OCI-LY7 (cell line): ENCODE measurements at regions not wholly inside any gene's neighbourhood (a gene's known extent, or its start where the extent isn't known, plus 50 kb on each side); places are given as distances from the start of the nearest gene placed in this dataset.

Experiments
- BruUV-seq: library from RNA; stranded (reverse); fragments of 400-500 nt; replicated peaks from 2 replicates; lab custom pipeline; 2021; lab: Mats Ljungman, UMichigan
- CTCF ChIA-PET: fragments of 300-600 bp; sonication (Branson Sonifier 250); formaldehyde crosslinking; loops from one replicate; lab custom pipeline; 2022; ENCODE audit warnings: antibody characterized with exemption; ENCODE audit not compliant: unreplicated experiment; lab: Charles Lee
- POLR2A ChIA-PET: fragments of 300-600 bp; sonication (Branson Sonifier 250); formaldehyde crosslinking; loops from one replicate; lab custom pipeline; 2022; ENCODE audit warnings: antibody characterized with exemption; lab: Charles Lee
- DNase-seq: peaks from one replicate; pipeline ENCODE4 v3.0.0-alpha.2; 2015; ENCODE audit warnings: low spot score
- H2AFZ ChIP-seq: fragments of 200-600 bp; sonication (generic), shearing (Covaris generic); 2 replicates; pipeline ENCODE4 v1.6.1; 2014; ENCODE audit warnings: mild to moderate bottlenecking, antibody characterized with exemption, low read length, moderate library complexity
- H3K27ac ChIP-seq: fragments of 200-600 bp; sonication (generic); 2 replicates; pipeline ENCODE4 v1.5.1; 2014; ENCODE audit warnings: mixed run types, low read depth, mild to moderate bottlenecking, moderate library complexity, low read length, inconsistent platforms; ENCODE audit not compliant: poor library complexity, severe bottlenecking
- H3K36me3 ChIP-seq: fragments of 200-600 bp; sonication (generic); 2 replicates; pipeline ENCODE4 v1.6.1; 2014; ENCODE audit warnings: mild to moderate bottlenecking, antibody characterized with exemption, low read length, moderate library complexity, mixed read lengths; ENCODE audit not compliant: insufficient read depth
- H3K4me1 ChIP-seq: fragments of 200-600 bp; sonication (generic); 2 replicates; pipeline ENCODE4 v1.5.1; 2014; ENCODE audit warnings: mild to moderate bottlenecking, low read length; ENCODE audit not compliant: insufficient read depth, poor library complexity, severe bottlenecking
- H3K4me2 ChIP-seq: fragments of 200-600 bp; sonication (generic); 2 replicates; pipeline ENCODE4 v1.6.1; 2014; ENCODE audit warnings: mild to moderate bottlenecking, low read length
- H3K4me3 ChIP-seq: fragments of 200-600 bp; sonication (generic); 2 replicates; pipeline ENCODE4 v1.5.1; 2014; ENCODE audit warnings: mild to moderate bottlenecking, low read depth, low read length; ENCODE audit not compliant: poor library complexity, severe bottlenecking
- H3K79me2 ChIP-seq: fragments of 200-600 bp; sonication (generic); 2 replicates; pipeline ENCODE4 v1.6.1; 2016; ENCODE audit warnings: low read depth, mild to moderate bottlenecking, low read length, moderate library complexity, mixed read lengths; ENCODE audit not compliant: insufficient read depth
- H3K9me2 ChIP-seq: fragments of 200-600 bp; sonication (generic); 2 replicates; pipeline ENCODE4 v1.6.1; 2016; ENCODE audit warnings: mild to moderate bottlenecking, low read length, mixed read lengths; ENCODE audit not compliant: insufficient read depth
- H3K9me3 ChIP-seq: fragments of 200-600 bp; sonication (generic); 2 replicates; pipeline ENCODE4 v1.6.1; 2014; ENCODE audit warnings: mild to moderate bottlenecking, mixed run types, low read length, mixed read lengths
- H4K20me1 ChIP-seq: fragments of 200-600 bp; sonication (generic); 2 replicates; pipeline ENCODE4 v1.6.1; 2014; ENCODE audit warnings: mild to moderate bottlenecking, antibody characterized with exemption, low read length, moderate library complexity, mixed read lengths; ENCODE audit not compliant: insufficient read depth
- EZH2phosphoT487 ChIP-seq: fragments of 200-600 bp; sonication (generic); IDR thresholded peaks from 2 replicates; pipeline ENCODE4 v1.6.1; 2018; ENCODE audit warnings: low read depth, borderline replicate concordance, mild to moderate bottlenecking, mixed run types, antibody characterized with exemption, low read length, moderate library complexity, mixed read lengths
- intact Hi-C: fragments of 100-400 bp; cut with micrococcal nuclease; formaldehyde crosslinking; loops from one replicate; pipeline ENCODE4 v1.10.0; 2022; ENCODE audit not compliant: unreplicated experiment
- TF ChIP-seq, protein P1 (sequence below): fragments of 200-600 bp; sonication (generic); conservative IDR thresholded peaks from 2 replicates; pipeline ENCODE4 v1.5.1; 2014; ENCODE audit warnings: mild to moderate bottlenecking, antibody characterized with exemption, low read length, moderate library complexity, mixed read lengths

DNA sequence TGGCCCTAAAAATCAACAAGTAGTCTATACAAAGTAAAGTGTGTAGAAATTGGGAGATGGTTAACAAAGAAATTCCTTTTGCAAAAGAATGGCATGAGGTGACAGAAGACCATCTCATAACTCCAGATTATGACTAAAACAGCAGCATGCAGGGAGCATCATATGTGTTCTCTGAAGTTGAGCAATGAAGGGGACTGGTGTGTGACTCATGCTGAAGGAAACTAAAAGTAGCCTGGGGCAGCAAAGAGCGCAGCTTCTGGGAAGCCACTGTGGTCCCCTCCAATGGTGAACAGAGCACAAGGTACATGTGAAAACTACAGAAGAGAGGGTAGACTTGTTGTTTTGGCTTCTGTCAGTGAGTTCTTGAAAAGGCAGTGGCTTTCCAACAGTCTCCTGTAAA, 133.4 kb downstream of the MACC1 start:
- intact Hi-C loops: no loop called here
- Histone ChIP-seq H3K4me1 (no peaks in the 10 kb centered on the region), H3K4me3 (no peak overlapping the region), H4K20me1 (no peaks in the 10 kb centered on the region), H3K9me2 (no peaks in the 10 kb centered on the region), H3K27ac (no peak overlapping the region), H3K4me2 (no peak overlapping the region), H3K36me3 (no peaks in the 10 kb centered on the region), H3K79me2 (no peaks in the 10 kb centered on the region), H3K9me3 (no peaks in the 10 kb centered on the region), H2AFZ (no peak overlapping the region)
- CTCF ChIA-PET: no interaction called here
- TF ChIP-seq, protein P1, sequence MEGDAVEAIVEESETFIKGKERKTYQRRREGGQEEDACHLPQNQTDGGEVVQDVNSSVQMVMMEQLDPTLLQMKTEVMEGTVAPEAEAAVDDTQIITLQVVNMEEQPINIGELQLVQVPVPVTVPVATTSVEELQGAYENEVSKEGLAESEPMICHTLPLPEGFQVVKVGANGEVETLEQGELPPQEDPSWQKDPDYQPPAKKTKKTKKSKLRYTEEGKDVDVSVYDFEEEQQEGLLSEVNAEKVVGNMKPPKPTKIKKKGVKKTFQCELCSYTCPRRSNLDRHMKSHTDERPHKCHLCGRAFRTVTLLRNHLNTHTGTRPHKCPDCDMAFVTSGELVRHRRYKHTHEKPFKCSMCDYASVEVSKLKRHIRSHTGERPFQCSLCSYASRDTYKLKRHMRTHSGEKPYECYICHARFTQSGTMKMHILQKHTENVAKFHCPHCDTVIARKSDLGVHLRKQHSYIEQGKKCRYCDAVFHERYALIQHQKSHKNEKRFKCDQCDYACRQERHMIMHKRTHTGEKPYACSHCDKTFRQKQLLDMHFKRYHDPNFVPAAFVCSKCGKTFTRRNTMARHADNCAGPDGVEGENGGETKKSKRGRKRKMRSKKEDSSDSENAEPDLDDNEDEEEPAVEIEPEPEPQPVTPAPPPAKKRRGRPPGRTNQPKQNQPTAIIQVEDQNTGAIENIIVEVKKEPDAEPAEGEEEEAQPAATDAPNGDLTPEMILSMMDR: no peak
- TF ChIP-seq EZH2phosphoT487: no peak
- no TSS peak for BruUV-seq
- POLR2A ChIA-PET: interaction anchor here (1.3 kb wide), 1 partner anchor 28 kb away, joined by 3 read pairs; no protein-coding TSS in a partner anchor
- no peak for DNase-seq

DNA sequence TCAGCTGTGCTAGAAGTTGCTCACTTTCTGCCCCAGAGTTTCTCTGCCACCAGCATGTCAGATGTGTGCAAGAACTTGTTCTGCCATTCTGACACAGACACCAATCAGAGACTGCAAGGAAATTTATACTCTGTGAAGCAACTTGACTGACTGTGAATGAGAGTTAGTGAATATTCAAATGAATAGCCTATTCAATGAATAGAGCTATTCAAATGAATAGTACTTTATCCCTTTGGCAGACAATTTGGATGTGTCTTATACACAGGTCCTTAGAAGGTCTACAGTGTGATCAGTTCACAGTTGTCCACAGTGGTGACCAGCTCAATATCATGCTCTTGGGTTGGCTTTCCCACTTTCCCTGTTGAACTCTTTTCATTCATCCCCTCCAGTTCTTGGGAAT, 138.1 kb downstream of the MACC1 start:
- BruUV-seq: no TSS peak
- no peak for DNase-seq
- Histone ChIP-seq H3K36me3 (no peaks in the 10 kb centered on the region), H3K4me1 (no peaks in the 10 kb centered on the region), H3K9me3 (no peaks in the 10 kb centered on the region), H3K79me2 (no peaks in the 10 kb centered on the region), H3K4me2 (no peak overlapping the region), H4K20me1 (no peaks in the 10 kb centered on the region), H3K9me2 (no peaks in the 10 kb centered on the region), H3K4me3 (no peak overlapping the region), H2AFZ (no peak overlapping the region), H3K27ac (no peak overlapping the region)
- TF ChIP-seq, protein P1: no peak
- no peak for TF ChIP-seq EZH2phosphoT487
- POLR2A ChIA-PET: interaction anchor here (0.6 to 0.9 kb wide), 2 partner anchors 19 to 1599 kb away, joined by 3 to 4 read pairs; no protein-coding TSS in a partner anchor
- intact Hi-C loops: no loop called here
- CTCF ChIA-PET: no interaction called here

DNA sequence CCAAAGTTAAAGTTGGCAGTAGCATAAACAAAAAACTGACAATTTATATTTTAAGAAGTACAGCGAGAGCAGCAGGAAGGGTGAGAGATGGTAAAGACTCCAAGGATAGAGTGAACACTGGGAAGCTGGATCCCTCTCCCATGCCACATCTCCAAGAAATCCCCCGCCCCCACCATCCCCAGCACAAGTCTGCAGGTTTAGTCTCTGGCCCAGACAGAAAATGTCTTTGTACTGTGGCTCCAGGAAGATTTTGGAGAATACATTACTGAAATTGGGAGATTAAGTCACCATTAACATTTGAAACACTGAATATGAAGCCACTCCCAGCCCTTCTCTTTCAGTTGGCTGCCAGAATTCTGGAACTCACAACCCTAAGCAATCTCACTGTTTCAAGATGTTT, 140.3 kb downstream of the MACC1 start:
- no TSS peak for BruUV-seq
- no peak overlapping the region for H2AFZ ChIP-seq
- no peaks in the 10 kb centered on the region for H3K4me1 ChIP-seq
- intact Hi-C loops: no loop called here
- ChIA-PET CTCF (no interaction called here), POLR2A (interaction anchor here (1.8 kb wide), 1 partner anchor 10 kb away, joined by 6 read pairs; no protein-coding TSS in a partner anchor)
- no peaks in the 10 kb centered on the region for H3K79me2 ChIP-seq
- no peaks in the 10 kb centered on the region for H3K36me3 ChIP-seq
- H3K9me3 ChIP-seq: no peaks in the 10 kb centered on the region
- no peaks in the 10 kb centered on the region for H3K9me2 ChIP-seq
- H3K4me3 ChIP-seq: no peak overlapping the region
- no peak overlapping the region for H3K4me2 ChIP-seq
- no peak overlapping the region for H3K27ac ChIP-seq
- no peak for DNase-seq
- TF ChIP-seq, protein P1: no peak
- TF ChIP-seq EZH2phosphoT487: no peak
- H4K20me1 ChIP-seq: no peaks in the 10 kb centered on the region
